ENCODE measurements at regions not wholly inside any gene's neighbourhood (a gene's known extent, or its start where the extent isn't known, plus 50 kb on each side); places are given as distances from the start of the nearest gene placed in this dataset.

DNA sequence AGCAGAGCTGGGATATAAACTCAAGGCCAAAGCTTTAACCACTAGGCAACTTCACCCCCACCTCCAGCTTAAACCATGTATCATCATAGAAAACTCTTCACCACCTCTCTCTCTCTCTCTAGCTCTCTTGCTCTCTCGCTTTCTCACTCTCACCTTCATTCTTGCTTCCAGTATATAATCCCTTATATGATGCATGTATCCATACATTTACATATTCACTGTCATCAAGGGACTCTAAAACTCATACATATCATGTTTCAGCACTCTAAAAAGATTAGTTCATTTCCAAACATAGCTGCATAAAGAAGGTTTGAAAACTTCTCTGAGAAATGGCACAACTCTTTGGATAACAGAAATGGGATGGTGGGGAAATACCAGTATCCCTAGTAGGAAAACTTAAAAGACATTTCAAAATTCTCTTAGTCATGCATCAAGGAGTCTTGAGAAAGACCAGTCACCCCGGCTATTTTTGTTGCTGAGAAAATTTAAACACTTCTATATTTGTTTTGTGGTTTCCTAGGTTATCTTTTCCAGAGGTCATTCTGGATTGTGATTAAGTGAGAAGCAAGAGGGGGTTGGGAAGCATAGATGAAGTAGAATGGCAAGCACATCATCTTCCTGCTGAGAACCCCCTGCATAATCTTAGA lies 447.8 kb upstream of the THBS1 start:
- in situ Hi-C loops (cut with HindIII; ENCODE audit: low sequenced_read_pairs), result loop anchor here (5.0 kb wide), 2 partner anchors 59 to 139 kb away; no protein-coding TSS in a partner anchor

- in situ Hi-C loops (cut with HindIII; ENCODE audit: low sequenced_read_pairs), result loop anchor here (5.0 kb wide), 2 partner anchors 58 to 138 kb away; no protein-coding TSS in a partner anchor
These were observed 446.6 kb upstream of the THBS1 start for GRCh38 chr15:39134282-39134681.

DNA sequence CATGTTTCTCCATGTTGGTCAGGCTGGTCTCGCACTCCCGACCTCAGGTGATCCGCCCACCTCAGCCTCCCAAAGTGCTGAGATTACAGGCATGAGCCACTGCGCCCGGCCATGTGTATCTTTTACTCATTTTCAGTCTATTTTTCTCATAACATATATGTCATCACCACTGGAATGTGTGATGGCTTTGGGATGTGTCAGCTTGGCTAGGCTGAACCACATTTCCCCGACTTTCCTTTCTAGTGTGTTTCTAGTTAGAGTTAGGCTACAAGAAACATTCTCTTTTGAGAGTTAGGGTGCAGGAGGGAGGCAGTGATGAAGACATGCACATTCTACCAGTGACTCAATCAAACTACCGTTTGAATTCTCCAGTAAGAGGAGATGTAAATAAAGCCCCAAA lies 444.9 kb upstream of the THBS1 start:
- in situ Hi-C loops (cut with HindIII; ENCODE audit: low sequenced_read_pairs), result no loop called here

GRCh38 chr15:39139431-39140059 lies 441.3 kb upstream of the THBS1 start:
- in situ Hi-C loops (cut with HindIII; ENCODE audit: low sequenced_read_pairs), result loop anchor here (10.0 kb wide), 1 partner anchor 145 kb away; no protein-coding TSS in a partner anchor

DNA sequence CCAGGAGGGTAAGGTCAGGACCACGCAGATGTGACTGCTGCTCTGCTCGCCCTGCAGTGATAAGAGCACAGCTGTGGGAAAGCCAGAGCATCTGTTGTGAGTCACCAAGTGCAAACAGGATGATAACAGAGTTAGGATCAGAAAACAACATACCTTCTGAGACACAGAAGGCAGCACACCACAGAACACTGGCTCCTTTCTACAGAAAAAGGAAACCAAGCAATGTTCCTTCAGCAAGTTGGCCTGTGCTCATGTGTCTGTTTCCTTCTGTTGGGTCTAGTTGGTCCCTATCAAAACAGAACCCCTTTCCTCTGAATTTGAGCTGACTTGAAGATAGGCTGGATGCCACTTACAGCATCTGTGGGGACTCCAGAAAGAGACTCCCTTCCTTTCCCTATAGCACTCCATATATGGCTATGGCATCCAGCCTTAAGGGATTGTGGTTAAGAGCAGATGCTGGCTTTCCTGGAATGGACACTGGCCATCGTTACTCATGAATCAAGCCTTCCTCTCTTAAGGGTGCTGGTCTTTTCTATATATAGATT lies 440.7 kb upstream of the THBS1 start:
- in situ Hi-C loops (cut with HindIII; ENCODE audit: low sequenced_read_pairs), result loop anchor here (10.0 kb wide), 1 partner anchor 145 kb away; no protein-coding TSS in a partner anchor

DNA sequence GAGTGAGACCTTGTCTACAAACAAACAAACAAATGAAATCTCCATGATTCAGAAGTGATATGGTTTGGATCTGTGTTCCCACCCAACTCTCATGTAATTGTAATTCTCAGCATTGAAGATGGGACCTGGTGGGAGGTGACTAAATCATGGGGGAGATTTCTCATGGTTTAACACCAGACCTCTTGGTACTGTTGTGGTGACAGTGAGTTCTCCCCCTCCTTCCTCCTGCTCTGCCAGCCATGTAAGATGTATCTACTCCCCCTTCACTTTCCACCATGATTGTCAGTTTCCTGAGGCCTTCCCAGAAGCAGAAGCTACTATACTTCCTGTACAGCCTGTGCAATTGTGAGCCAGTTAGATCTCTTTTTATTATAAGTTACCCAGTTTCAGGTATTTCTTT lies 438.4 kb upstream of the THBS1 start:
- in situ Hi-C loops (cut with HindIII; ENCODE audit: low sequenced_read_pairs), result loop anchor here (10.0 kb wide), 1 partner anchor 148 kb away; no protein-coding TSS in a partner anchor

DNA sequence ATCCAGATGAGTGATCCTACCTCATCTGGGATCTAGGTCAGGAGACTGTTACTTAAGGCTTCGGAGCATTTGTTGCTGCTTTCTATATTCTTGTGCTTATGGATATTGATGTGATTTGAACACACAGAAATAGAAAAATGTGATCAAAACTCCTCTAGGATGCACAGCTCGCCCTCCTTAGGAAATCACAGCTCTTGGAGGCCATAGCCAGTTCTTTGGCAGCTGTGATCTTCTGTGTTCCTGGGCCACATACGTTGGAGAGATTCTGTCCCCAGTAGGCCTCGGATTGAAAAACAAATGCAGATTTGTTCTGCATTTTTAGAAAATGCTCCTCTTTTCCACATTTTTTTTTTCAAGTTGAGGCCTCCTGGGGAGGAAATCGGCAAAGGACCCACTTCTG lies 437.4 kb upstream of the THBS1 start:
- in situ Hi-C loops (cut with HindIII; ENCODE audit: low sequenced_read_pairs), result loop anchor here (10.0 kb wide), 1 partner anchor 149 kb away; no protein-coding TSS in a partner anchor

- in situ Hi-C loops (cut with HindIII; ENCODE audit: low sequenced_read_pairs), result loop anchor here (10.0 kb wide), 1 partner anchor 149 kb away; no protein-coding TSS in a partner anchor
These were observed 436.8 kb upstream of the THBS1 start for GRCh38 chr15:39144051-39144450.

DNA sequence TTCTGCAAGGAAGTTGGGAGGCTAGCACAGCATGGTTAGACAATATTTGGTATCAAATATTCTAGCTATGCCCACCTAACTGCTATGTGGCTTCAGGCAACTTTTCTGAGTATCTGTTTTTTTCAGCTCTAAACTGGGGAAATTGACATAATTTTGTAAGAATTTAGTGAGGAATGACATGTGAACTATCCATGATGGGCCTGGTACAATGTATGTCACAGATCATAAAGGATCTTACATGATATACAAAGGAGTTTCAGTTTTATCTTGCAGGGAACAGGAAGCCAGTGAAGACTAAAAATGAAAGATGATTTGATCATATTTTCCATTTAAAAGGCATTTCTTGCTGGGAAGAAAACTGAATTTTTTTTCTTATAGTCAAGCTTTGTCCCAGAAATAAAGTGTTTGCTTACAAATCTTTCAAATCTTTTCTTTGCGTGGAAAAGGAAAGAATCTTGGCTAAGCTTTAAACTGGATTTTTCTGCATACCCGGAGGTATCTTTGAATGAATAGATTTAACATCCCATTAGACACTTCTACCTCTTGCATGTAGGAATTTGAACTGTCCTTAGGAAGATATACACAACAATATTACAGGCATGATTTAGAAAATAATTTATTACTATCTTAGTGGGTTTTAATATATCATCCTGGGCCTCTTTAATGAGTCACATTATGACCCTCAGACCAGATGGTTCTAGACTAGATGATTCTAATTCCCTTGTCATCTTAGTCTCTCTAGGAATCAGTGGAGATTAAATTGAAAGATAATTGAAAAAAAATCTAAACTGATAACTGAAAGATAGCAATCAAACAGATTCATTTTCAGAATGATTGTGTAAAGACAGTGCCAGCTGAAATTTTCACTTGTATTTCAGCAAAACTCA lies 436.0 kb upstream of the THBS1 start:
- in situ Hi-C loops (cut with HindIII; ENCODE audit: low sequenced_read_pairs), result loop anchor here (10.0 kb wide), 1 partner anchor 150 kb away; no protein-coding TSS in a partner anchor

DNA sequence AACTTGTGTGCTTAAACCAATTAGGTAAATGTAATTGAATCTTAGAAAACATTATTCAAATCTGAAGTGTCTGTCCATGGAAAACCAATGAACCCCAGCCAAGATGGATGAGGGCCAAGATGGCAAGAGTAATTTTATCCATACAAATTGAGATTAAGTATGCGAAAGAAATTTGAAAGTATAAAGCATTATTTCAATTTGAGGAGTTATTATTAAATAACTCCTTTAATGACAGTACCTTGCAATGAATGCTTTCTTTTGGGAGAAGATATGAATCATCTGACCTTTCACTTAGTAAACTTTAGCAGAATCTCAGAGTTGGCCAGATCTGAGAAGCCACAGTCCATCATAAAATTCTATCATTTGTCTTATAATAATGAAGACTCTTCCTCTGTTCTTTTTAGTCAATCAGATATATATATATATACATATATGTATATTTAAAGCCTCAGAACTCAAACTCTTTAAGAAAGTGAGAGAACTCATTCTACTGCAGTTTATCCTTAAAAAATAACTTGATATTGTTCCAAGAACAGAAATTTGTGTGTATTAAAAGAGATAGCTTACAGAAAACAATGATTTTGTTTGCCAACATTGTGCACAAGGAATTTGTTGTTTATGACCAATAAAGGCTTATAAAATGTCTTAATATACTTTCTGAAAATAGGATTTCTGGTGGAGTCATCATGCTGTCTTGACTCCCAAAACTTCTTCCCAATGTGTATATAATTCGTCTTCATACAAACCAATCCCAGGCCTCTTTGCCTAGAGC lies 434.8 kb upstream of the THBS1 start:
- in situ Hi-C loops (cut with HindIII; ENCODE audit: low sequenced_read_pairs), result loop anchor here (10.0 kb wide), 1 partner anchor 151 kb away; no protein-coding TSS in a partner anchor

DNA sequence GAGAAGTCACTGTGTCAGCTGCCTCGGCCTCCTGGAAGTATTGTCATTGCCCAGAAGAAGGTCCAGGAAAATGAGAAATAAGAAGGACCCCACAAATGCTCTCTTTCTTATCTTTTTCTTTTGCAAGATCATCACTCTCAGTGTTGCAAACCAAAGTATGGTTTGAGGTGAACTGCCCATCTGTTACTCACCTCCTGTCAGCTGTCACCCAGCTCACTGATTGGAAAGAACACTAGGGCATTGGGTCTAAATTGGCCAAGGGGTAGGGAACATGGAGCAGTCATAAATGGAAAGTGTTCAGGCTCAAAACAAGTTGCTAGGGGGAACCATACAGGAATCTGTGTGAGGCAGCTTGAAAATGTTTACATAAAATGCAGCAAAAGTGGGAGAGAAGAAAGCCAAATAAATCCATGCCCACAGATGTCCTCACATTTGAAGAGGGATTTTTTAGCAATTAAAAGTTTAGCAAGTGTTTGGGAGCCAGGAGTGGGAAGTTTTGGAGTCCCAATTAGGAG lies 431.2 kb upstream of the THBS1 start:
- in situ Hi-C loops (cut with HindIII; ENCODE audit: low sequenced_read_pairs), result loop anchor here (5.0 to 10.0 kb wide), 2 partner anchors 72 to 155 kb away; no protein-coding TSS in a partner anchor

GRCh38 chr15:39151545-39151944 lies 429.3 kb upstream of the THBS1 start:
- in situ Hi-C loops (cut with HindIII; ENCODE audit: low sequenced_read_pairs), result loop anchor here (5.0 kb wide), 1 partner anchor 74 kb away; no protein-coding TSS in a partner anchor

DNA sequence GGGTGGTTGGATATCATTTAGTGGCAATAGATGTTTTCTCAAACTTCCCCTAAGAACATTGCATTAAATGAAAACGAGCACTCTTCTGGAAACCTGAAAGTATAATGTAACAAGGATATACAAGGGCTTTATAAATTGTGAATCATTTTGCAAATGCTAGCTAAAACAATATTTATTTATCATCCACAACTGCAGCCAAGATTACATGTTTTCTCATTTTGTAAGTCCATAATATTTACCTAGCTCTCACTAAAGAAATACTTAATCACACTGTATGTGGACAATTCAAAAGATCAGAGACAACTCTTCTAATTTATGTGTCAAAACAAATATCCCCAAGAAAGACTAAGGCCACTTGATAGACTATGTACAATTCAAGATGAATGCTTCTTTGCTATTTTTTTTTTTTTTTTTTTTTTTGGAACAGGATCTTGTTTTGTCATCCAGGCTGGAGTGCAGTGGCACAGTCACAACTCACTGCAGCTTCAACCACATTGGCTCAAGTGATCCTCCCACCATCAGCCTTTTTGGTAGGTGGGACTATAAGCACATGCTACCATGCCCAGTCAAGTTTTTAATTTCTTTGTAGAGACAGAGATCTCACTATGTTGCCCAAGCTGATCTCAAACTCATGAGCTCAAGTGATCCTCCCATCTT lies 427.7 kb upstream of the THBS1 start:
- in situ Hi-C loops (cut with HindIII; ENCODE audit: low sequenced_read_pairs), result loop anchor here (5.0 kb wide), 1 partner anchor 76 kb away; no protein-coding TSS in a partner anchor

GRCh38 chr15:39153716-39154115 lies 427.2 kb upstream of the THBS1 start:
- in situ Hi-C loops (cut with HindIII; ENCODE audit: low sequenced_read_pairs), result loop anchor here (5.0 kb wide), 1 partner anchor 76 kb away; no protein-coding TSS in a partner anchor

GRCh38 chr15:39154227-39154638 lies 426.6 kb upstream of the THBS1 start:
- in situ Hi-C loops (cut with HindIII; ENCODE audit: low sequenced_read_pairs), result loop anchor here (5.0 kb wide), 1 partner anchor 77 kb away; no protein-coding TSS in a partner anchor

DNA sequence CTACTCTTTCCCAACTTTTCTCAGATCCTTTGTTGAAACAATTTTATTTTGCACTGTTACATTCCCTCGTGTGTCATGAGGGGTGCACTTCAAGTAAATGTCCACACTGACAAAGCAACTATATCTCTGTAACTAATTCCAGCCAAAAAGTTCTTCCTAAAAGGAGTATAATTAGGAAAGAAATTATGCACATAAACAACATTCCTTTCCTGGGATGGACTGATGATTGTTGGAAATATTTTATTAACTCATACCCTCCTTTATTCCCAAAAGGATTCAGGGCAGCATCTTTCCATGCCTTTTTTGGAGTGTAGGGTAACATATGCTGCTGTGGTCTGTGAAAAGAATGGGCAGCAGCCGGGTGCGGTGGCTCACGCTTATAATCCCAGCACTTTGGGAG lies 426.1 kb upstream of the THBS1 start:
- in situ Hi-C loops (cut with HindIII; ENCODE audit: low sequenced_read_pairs), result loop anchor here (5.0 kb wide), 1 partner anchor 77 kb away; no protein-coding TSS in a partner anchor

DNA sequence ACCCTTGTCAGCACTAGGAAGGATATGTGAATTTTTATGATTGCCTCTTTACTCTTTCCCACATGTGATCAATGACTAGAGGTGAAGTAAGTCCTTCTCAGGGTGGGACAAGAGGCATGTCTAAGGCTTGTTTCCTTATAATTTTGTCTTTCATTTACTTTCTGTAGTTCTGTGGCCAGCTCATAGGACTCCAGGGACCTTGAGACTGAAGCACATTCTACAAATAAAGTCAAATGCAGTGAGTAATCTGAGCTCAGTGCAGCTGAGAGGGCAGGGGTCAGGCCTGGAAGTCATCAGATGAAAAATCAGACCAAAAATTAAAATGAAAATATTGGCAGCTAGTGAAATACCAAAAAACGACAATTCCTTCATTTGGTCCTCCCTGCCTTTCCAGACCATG lies 424.7 kb upstream of the THBS1 start:
- in situ Hi-C loops (cut with HindIII; ENCODE audit: low sequenced_read_pairs), result no loop called here

GRCh38 chr15:39156646-39157250 lies 424.1 kb upstream of the THBS1 start:
- in situ Hi-C loops (cut with HindIII; ENCODE audit: low sequenced_read_pairs), result no loop called here

Data from endothelial cell of hepatic sinusoid (primary cell).